HFFc6 (cell line): ENCODE measurements at regions not wholly inside any gene's neighbourhood (a gene's known extent, or its start where the extent isn't known, plus 50 kb on each side); places are given as distances from the start of the nearest gene placed in this dataset.

Experiments used
- DNase-seq: peaks from one replicate; pipeline ENCODE4 v3.0.0-alpha.2; 2018
- H3K27ac Mint-ChIP-seq: 2 replicates; pipeline ENCODE4 v1.8.0; 2020; ENCODE audit warnings: mild to moderate bottlenecking, mixed read lengths
- H3K27me3 Mint-ChIP-seq: 2 replicates; pipeline ENCODE4 v1.8.0; 2021; ENCODE audit warnings: mild to moderate bottlenecking, moderate library complexity, mixed read lengths; ENCODE audit not compliant: insufficient read depth
- H3K36me3 Mint-ChIP-seq: 2 replicates; pipeline ENCODE4 v1.8.0; 2021; ENCODE audit warnings: low read depth, mixed read lengths
- H3K4me1 Mint-ChIP-seq: 2 replicates; pipeline ENCODE4 v1.8.0; 2020; ENCODE audit warnings: low read depth, mixed read lengths
- H3K4me3 Mint-ChIP-seq: 2 replicates; pipeline ENCODE4 v1.8.0; 2020; ENCODE audit warnings: mild to moderate bottlenecking, moderate library complexity, mixed read lengths
- H3K9me3 Mint-ChIP-seq: 2 replicates; pipeline ENCODE4 v1.8.0; 2020; ENCODE audit warnings: mild to moderate bottlenecking, mixed read lengths
- CTCF ChIP-seq: fragments of 200-600 bp; sonication (generic); IDR thresholded peaks from 2 replicates; pipeline ENCODE4 v1.5.0; 2021; ENCODE audit warnings: antibody characterized with exemption, mild to moderate bottlenecking

- Mint-ChIP-seq H3K36me3 (no peaks in the 10 kb centered on the region), H3K9me3 (peaks cover 32% of the 10 kb centered on the region), H3K27ac (no peak overlapping the region), H3K4me1 (no peaks in the 10 kb centered on the region), H3K27me3 (no peaks in the 10 kb centered on the region), H3K4me3 (no peak overlapping the region)
- DNase-seq = no peak
- no peak for TF ChIP-seq CTCF
These were observed 649.1 kb upstream of the SORCS1 start for GRCh38 chr10:107813451-107814162.

- Mint-ChIP-seq H3K4me3 (no peak overlapping the region), H3K27me3 (no peaks in the 10 kb centered on the region), H3K27ac (no peak overlapping the region), H3K4me1 (no peaks in the 10 kb centered on the region), H3K36me3 (no peaks in the 10 kb centered on the region), H3K9me3 (peaks cover 21% of the 10 kb centered on the region)
- DNase-seq = no peak
- no peak for TF ChIP-seq CTCF
These were observed 645.4 kb upstream of the SORCS1 start for GRCh38 chr10:107809889-107810288.

- no peak overlapping the region for H3K4me3 Mint-ChIP-seq
- no peak for TF ChIP-seq CTCF
These were observed 643.3 kb upstream of the SORCS1 start for GRCh38 chr10:107807836-107808235.

GRCh38 chr10:107806026-107806425 lies 641.5 kb upstream of the SORCS1 start:
- Mint-ChIP-seq H3K9me3 (peaks cover 33% of the 10 kb centered on the region), H3K4me1 (no peaks in the 10 kb centered on the region), H3K4me3 (no peak overlapping the region), H3K36me3 (no peaks in the 10 kb centered on the region), H3K27ac (no peak overlapping the region), H3K27me3 (no peaks in the 10 kb centered on the region; the same call in 1 of the 2 replicates)
- no peak for TF ChIP-seq CTCF
- no peak for DNase-seq

More at GRCh38 chr10:107807836-107808235, 643.3 kb upstream of the SORCS1 start:
- H3K27me3 Mint-ChIP-seq = no peaks in the 10 kb centered on the region; the same call in 1 of the 2 replicates
- DNase-seq = no peak
- no peak overlapping the region for H3K27ac Mint-ChIP-seq
- H3K4me1 Mint-ChIP-seq = no peaks in the 10 kb centered on the region
- H3K36me3 Mint-ChIP-seq = no peaks in the 10 kb centered on the region
- H3K9me3 Mint-ChIP-seq = peaks cover 30% of the 10 kb centered on the region

- no peak for DNase-seq
- Mint-ChIP-seq H3K27me3 (no peaks in the 10 kb centered on the region; the same call in 1 of the 2 replicates), H3K4me3 (no peak overlapping the region), H3K4me1 (no peaks in the 10 kb centered on the region), H3K9me3 (peaks cover 38% of the 10 kb centered on the region), H3K27ac (no peak overlapping the region), H3K36me3 (no peaks in the 10 kb centered on the region)
- TF ChIP-seq CTCF = no peak
These were observed 639.0 kb upstream of the SORCS1 start for GRCh38 chr10:107803546-107803945.
